Keratinocyte (primary cell): ENCODE measurements at regions not wholly inside any gene's neighbourhood (a gene's known extent, or its start where the extent isn't known, plus 50 kb on each side); places are given as distances from the start of the nearest gene placed in this dataset.

Source experiments
- DNase-seq: peaks from one replicate; pipeline ENCODE4 v3.0.0-alpha.2; 2011; ENCODE audit warnings: low read depth, missing footprints, low spot score
- FAIRE-seq: peaks from 2 replicates; lab custom pipeline; 2011; peaks lifted over from hg19 to GRCh38; lab: Jason Lieb, UNC
- H2AFZ ChIP-seq: 2 replicates; pipeline ENCODE4 v1.6.0; 2012; ENCODE audit warnings: low read length, control low read depth, inconsistent platforms; ENCODE audit not compliant: control insufficient read depth
- H3K27ac ChIP-seq: 2 replicates; pipeline ENCODE4 v1.5.1; 2011; ENCODE audit warnings: low read length; ENCODE audit not compliant: control insufficient read depth, insufficient read depth
- H3K27me3 ChIP-seq: 3 replicates; pipeline ENCODE4 v1.6.0; 2011; ENCODE audit warnings: low read length; ENCODE audit not compliant: control insufficient read depth, insufficient read depth; ENCODE audit errors: extremely low read depth
- H3K36me3 ChIP-seq, 2 experiments: 2 replicates in 1 of 2; 3 replicates in 1 of 2; pipeline ENCODE4 v1.5.1; 2011; ENCODE audit warnings: low read length in 2 of 2, mild to moderate bottlenecking in 1 of 2; ENCODE audit not compliant: control insufficient read depth in 2 of 2, insufficient read depth in 2 of 2; ENCODE audit errors: extremely low read depth in 1 of 2
- H3K4me1 ChIP-seq: 3 replicates; pipeline ENCODE4 v1.5.1; 2011; ENCODE audit warnings: low read length; ENCODE audit not compliant: control insufficient read depth, insufficient read depth; ENCODE audit errors: extremely low read depth
- H3K4me2 ChIP-seq: 3 replicates; pipeline ENCODE4 v1.6.0; 2011; ENCODE audit warnings: low read depth, low read length; ENCODE audit not compliant: control insufficient read depth, insufficient read depth; ENCODE audit errors: extremely low read depth
- H3K4me3 ChIP-seq, 3 experiments: fragments of 200-600 bp in 1 of 3; sonication (generic) in 1 of 3; 2 replicates in 2 of 3; 3 replicates in 1 of 3; pipeline ENCODE4 v1.5.1; 2011 to 2016; ENCODE audit warnings: low read length in 3 of 3, mild to moderate bottlenecking in 3 of 3, control low read depth in 2 of 3, inconsistent platforms in 1 of 3, low read depth in 1 of 3, mixed read lengths in 1 of 3, mixed run types in 1 of 3, moderate library complexity in 1 of 3; ENCODE audit not compliant: control insufficient read depth in 2 of 3, insufficient read depth in 2 of 3; ENCODE audit errors: extremely low read depth in 1 of 3
- H3K79me2 ChIP-seq: 2 replicates; pipeline ENCODE4 v1.6.0; 2012; ENCODE audit warnings: low read length; ENCODE audit not compliant: control insufficient read depth, insufficient read depth
- H3K9ac ChIP-seq: 3 replicates; pipeline ENCODE4 v1.6.0; 2011; ENCODE audit warnings: low read length; ENCODE audit not compliant: control insufficient read depth, insufficient read depth; ENCODE audit errors: extremely low read depth
- H3K9me1 ChIP-seq: 3 replicates; pipeline ENCODE4 v1.6.0; 2011; ENCODE audit warnings: low read length; ENCODE audit not compliant: control insufficient read depth, insufficient read depth; ENCODE audit errors: extremely low read depth
- H3K9me3 ChIP-seq: 2 replicates; pipeline ENCODE4 v1.5.1; 2012; ENCODE audit warnings: low read depth, low read length; ENCODE audit not compliant: control insufficient read depth
- H4K20me1 ChIP-seq: 3 replicates; pipeline ENCODE4 v1.6.0; 2011; ENCODE audit warnings: low read length; ENCODE audit not compliant: control insufficient read depth, insufficient read depth; ENCODE audit errors: extremely low read depth
- EZH2 ChIP-seq: IDR thresholded peaks from one replicate; pipeline ENCODE4 v1.6.1; 2012; ENCODE audit warnings: inconsistent platforms, mild to moderate bottlenecking, low read length, moderate library complexity
- dilution Hi-C: fragments of 300-500 bp; cut with MboI; formaldehyde crosslinking; loops from one replicate; pipeline ENCODE4 v1.7.0; 2020; ENCODE audit warnings: low sequenced_read_pairs; ENCODE audit not compliant: extremely low pct_ligation_motif_present
- TF ChIP-seq, protein P1 (sequence below), 3 experiments: IDR thresholded peaks in 1 of 3; conservative IDR thresholded peaks in 1 of 3; optimal IDR thresholded peaks in 1 of 3; 2 replicates in 2 of 3; 3 replicates in 1 of 3; pipeline versions ENCODE3 to v1.5.1; 2011; ENCODE audit warnings: low read length in 3 of 3, mild to moderate bottlenecking in 3 of 3, moderate library complexity in 2 of 3, control low read depth in 1 of 3, inconsistent platforms in 1 of 3; ENCODE audit not compliant: insufficient read depth in 2 of 3; ENCODE audit errors: extremely low read depth in 1 of 3

GRCh38 chr4:181964731-181965130 is 278.5 kb upstream of the TENM3 start:
- FAIRE-seq = no peak
- Histone ChIP-seq H3K79me2 (no peaks in the 10 kb centered on the region), H3K27me3 (no peaks in the 10 kb centered on the region), H3K36me3 (no peaks in the 10 kb centered on the region), H3K4me2 (no peak overlapping the region), H3K27ac (no peak overlapping the region), H4K20me1 (no peaks in the 10 kb centered on the region), H2AFZ (no peak overlapping the region), H3K4me1 (peaks cover 7% of the 10 kb centered on the region), H3K9me3 (no peaks in the 10 kb centered on the region), H3K9me1 (no peaks in the 10 kb centered on the region), H3K9ac (no peak overlapping the region), H3K4me3 (no peak overlapping the region)
- no peak for DNase-seq
- dilution Hi-C loops = no loop called here
- TF ChIP-seq, protein P1, sequence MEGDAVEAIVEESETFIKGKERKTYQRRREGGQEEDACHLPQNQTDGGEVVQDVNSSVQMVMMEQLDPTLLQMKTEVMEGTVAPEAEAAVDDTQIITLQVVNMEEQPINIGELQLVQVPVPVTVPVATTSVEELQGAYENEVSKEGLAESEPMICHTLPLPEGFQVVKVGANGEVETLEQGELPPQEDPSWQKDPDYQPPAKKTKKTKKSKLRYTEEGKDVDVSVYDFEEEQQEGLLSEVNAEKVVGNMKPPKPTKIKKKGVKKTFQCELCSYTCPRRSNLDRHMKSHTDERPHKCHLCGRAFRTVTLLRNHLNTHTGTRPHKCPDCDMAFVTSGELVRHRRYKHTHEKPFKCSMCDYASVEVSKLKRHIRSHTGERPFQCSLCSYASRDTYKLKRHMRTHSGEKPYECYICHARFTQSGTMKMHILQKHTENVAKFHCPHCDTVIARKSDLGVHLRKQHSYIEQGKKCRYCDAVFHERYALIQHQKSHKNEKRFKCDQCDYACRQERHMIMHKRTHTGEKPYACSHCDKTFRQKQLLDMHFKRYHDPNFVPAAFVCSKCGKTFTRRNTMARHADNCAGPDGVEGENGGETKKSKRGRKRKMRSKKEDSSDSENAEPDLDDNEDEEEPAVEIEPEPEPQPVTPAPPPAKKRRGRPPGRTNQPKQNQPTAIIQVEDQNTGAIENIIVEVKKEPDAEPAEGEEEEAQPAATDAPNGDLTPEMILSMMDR (optimal IDR thresholded peaks at IDR 0.05 in 1 of 3, IDR thresholded peaks at IDR 0.05 in 1 of 3, conservative IDR thresholded peaks at IDR 0.05 in 1 of 3; ENCODE audit: extremely low read depth in 1 of 3, insufficient read depth in 2 of 3, low read length in 3 of 3) = no peak
- no peak for TF ChIP-seq EZH2

DNA sequence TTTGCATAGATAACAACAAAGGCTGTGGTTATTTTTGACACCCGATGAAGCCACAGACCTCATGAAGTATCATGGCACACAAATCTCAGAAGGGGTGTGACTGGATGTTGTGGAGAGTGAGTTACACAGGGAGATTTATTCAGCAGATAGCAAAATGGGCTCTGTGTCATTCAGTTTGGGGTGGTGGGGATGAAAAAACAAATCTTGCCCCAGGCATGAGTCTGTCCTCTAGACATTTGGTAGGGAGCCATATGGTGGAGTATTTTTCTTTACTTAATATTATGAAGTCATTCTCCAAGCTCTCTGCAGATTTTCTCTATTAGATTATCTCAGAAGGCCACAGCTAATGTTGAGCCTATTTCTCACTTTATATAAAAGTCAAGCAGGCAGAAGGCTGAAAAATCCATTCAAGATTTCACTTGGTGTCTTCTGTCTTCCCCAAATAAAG is 277.1 kb upstream of the TENM3 start:
- no peaks in the 10 kb centered on the region for H3K9me1 ChIP-seq
- TF ChIP-seq, protein P1 (optimal IDR thresholded peaks at IDR 0.05 in 1 of 3, IDR thresholded peaks at IDR 0.05 in 1 of 3, conservative IDR thresholded peaks at IDR 0.05 in 1 of 3; ENCODE audit: extremely low read depth in 1 of 3, insufficient read depth in 2 of 3, low read length in 3 of 3) = no peak
- TF ChIP-seq EZH2 = no peak
- FAIRE-seq = peak; percentile 55
- no peak overlapping the region for H3K9ac ChIP-seq
- peak; percentile 28 for DNase-seq
- peaks cover 7% of the 10 kb centered on the region for H3K4me1 ChIP-seq
- H3K27me3 ChIP-seq = no peaks in the 10 kb centered on the region
- H2AFZ ChIP-seq = no peak overlapping the region
- H3K36me3 ChIP-seq = no peaks in the 10 kb centered on the region
- no peak overlapping the region for H3K4me2 ChIP-seq
- H3K9me3 ChIP-seq = no peaks in the 10 kb centered on the region
- no peaks in the 10 kb centered on the region for H4K20me1 ChIP-seq
- H3K27ac ChIP-seq = no peak overlapping the region
- no peak overlapping the region for H3K4me3 ChIP-seq
- no peaks in the 10 kb centered on the region for H3K79me2 ChIP-seq
- dilution Hi-C loops = no loop called here
